AG10803 (cell line): ENCODE measurements at regions not wholly inside any gene's neighbourhood (a gene's known extent, or its start where the extent isn't known, plus 50 kb on each side); places are given as distances from the start of the nearest gene placed in this dataset.

Source experiments
- DNase-seq: peaks from one replicate; pipeline ENCODE4 v3.0.0; 2010; ENCODE audit warnings: low read depth
- H3K4me3 ChIP-seq: 2 replicates; pipeline ENCODE4 v1.5.1; 2011; ENCODE audit warnings: mild to moderate bottlenecking, low read length, control low read depth
- CTCF ChIP-seq: conservative IDR thresholded peaks from 2 replicates; pipeline ENCODE4 v1.5.1; 2011; ENCODE audit warnings: mild to moderate bottlenecking, low read length, control low read depth, inconsistent platforms

GRCh38 chr4:65917486-65917885 lies 247.2 kb upstream of the EPHA5 start:
- TF ChIP-seq CTCF, result no peak
- DNase-seq, result no peak
- H3K4me3 ChIP-seq, result no peak overlapping the region

- no peak for TF ChIP-seq CTCF
- H3K4me3 ChIP-seq, result no peak overlapping the region
- DNase-seq, result no peak
These were observed 241.4 kb upstream of the EPHA5 start for GRCh38 chr4:65911720-65912119.

GRCh38 chr4:65893957-65894755 lies 223.9 kb upstream of the EPHA5 start:
- DNase-seq, result no peak
- no peak overlapping the region for H3K4me3 ChIP-seq
- TF ChIP-seq CTCF, result no peak

- H3K4me3 ChIP-seq, result no peak overlapping the region
- no peak for TF ChIP-seq CTCF
- no peak for DNase-seq
These were observed 223.0 kb upstream of the EPHA5 start for GRCh38 chr4:65893271-65893670.

- TF ChIP-seq CTCF, result no peak
- no peak for DNase-seq
- no peak overlapping the region for H3K4me3 ChIP-seq
These were observed 210.3 kb upstream of the EPHA5 start for GRCh38 chr4:65880594-65880993.

GRCh38 chr4:65868096-65868824 lies 198.0 kb upstream of the EPHA5 start:
- no peak for TF ChIP-seq CTCF
- H3K4me3 ChIP-seq, result no peak overlapping the region
- no peak for DNase-seq

GRCh38 chr4:65865489-65865888 lies 195.2 kb upstream of the EPHA5 start:
- DNase-seq, result peak; percentile 1
- no peak overlapping the region for H3K4me3 ChIP-seq
- peak; percentile 21; the same call in 1 of the 2 replicates for TF ChIP-seq CTCF
